ENCODE measurements at regions not wholly inside any gene's neighbourhood (a gene's known extent, or its start where the extent isn't known, plus 50 kb on each side); places are given as distances from the start of the nearest gene placed in this dataset.

DNA sequence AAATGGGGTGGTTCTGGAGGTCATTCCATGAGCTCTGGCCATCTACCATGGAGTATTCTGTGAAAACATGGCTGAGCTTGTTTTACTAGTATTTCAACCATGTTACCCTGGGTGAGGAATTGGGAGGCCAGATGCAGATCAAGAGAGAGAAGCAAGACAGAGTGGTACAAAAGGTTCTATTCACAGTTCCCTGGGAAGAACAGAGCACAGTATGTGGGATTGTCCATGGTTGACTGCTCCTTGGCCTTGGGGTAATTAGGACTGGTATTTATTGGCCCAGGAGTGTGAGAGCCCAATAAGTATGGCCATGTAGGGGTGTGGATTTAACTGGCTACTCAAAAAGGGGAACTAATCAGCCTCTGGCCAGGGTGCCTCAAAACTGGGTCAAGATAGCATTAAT is 239.7 kb upstream of the GATB start:
- TF ChIP-seq POLR2AphosphoS5 (IDR thresholded peaks at IDR 0.05; ENCODE audit: low read depth, low read length), result no peak
- no peak for TF ChIP-seq FOXP2 (optimal IDR thresholded peaks at IDR 0.05; ENCODE audit: borderline replicate concordance, extremely low read depth, extremely low read length, insufficient read depth)
- TF ChIP-seq, protein P1, sequence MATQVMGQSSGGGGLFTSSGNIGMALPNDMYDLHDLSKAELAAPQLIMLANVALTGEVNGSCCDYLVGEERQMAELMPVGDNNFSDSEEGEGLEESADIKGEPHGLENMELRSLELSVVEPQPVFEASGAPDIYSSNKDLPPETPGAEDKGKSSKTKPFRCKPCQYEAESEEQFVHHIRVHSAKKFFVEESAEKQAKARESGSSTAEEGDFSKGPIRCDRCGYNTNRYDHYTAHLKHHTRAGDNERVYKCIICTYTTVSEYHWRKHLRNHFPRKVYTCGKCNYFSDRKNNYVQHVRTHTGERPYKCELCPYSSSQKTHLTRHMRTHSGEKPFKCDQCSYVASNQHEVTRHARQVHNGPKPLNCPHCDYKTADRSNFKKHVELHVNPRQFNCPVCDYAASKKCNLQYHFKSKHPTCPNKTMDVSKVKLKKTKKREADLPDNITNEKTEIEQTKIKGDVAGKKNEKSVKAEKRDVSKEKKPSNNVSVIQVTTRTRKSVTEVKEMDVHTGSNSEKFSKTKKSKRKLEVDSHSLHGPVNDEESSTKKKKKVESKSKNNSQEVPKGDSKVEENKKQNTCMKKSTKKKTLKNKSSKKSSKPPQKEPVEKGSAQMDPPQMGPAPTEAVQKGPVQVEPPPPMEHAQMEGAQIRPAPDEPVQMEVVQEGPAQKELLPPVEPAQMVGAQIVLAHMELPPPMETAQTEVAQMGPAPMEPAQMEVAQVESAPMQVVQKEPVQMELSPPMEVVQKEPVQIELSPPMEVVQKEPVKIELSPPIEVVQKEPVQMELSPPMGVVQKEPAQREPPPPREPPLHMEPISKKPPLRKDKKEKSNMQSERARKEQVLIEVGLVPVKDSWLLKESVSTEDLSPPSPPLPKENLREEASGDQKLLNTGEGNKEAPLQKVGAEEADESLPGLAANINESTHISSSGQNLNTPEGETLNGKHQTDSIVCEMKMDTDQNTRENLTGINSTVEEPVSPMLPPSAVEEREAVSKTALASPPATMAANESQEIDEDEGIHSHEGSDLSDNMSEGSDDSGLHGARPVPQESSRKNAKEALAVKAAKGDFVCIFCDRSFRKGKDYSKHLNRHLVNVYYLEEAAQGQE (IDR thresholded peaks at IDR 0.05; ENCODE audit: insufficient read depth in 1 of 2, low read depth in 2 of 2, low read length in 2 of 2), result no peak
- no peak for TF ChIP-seq TAF1 (IDR thresholded peaks at IDR 0.05; ENCODE audit: borderline replicate concordance, insufficient read depth, low read length)
- TF ChIP-seq SIN3A (IDR thresholded peaks at IDR 0.05; ENCODE audit: borderline replicate concordance, insufficient read depth, low read length), result no peak

DNA sequence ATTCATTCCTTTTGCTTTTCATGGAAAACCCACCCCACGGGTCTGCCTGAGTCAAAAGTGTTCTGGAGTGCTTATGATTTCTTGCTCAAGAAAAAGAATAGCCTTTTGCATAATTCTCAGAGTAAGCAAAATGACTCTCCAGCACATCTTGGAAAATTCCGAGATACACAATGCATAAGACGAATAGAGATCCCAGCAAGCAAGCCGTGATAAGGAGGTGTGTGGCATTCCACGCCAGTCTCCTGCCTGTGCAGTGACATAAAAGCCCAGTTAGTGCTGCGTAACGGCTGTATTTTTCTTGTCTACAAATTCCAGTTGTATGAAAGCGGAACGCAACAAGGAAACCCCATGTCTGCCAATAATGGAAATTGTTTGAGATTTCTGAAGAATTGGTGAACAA is 237.9 kb upstream of the GATB start:
- TF ChIP-seq, protein P1 (IDR thresholded peaks at IDR 0.05; ENCODE audit: insufficient read depth in 1 of 2, low read depth in 2 of 2, low read length in 2 of 2), result no peak
- TF ChIP-seq TAF1 (IDR thresholded peaks at IDR 0.05; ENCODE audit: borderline replicate concordance, insufficient read depth, low read length) (no peak), FOXP2 (optimal IDR thresholded peaks at IDR 0.05; ENCODE audit: borderline replicate concordance, extremely low read depth, extremely low read length, insufficient read depth) (no peak), POLR2AphosphoS5 (IDR thresholded peaks at IDR 0.05; ENCODE audit: low read depth, low read length) (no peak), SIN3A (IDR thresholded peaks at IDR 0.05; ENCODE audit: borderline replicate concordance, insufficient read depth, low read length) (no peak)

DNA sequence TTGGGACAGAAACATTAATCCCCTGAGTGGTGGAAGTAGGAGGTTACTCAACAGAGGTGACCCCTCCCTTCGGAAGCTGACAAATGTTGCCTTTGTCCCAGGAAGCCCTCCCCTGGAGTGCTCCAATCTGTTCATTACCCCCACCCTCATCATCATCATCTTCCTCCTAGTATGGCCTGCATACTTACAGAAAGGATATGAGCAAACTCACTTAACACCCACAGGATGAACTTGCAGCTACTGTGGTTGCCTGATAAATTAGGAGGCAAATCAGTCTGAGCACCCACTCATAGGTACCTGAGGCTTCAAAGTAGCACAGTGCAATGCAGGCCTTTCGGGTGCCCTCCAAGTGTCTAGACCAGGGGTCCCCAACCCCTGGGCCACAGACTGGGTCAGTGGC is 236.7 kb upstream of the GATB start:
- TF ChIP-seq, protein P1 (IDR thresholded peaks at IDR 0.05; ENCODE audit: insufficient read depth in 1 of 2, low read depth in 2 of 2, low read length in 2 of 2), result no peak
- TF ChIP-seq TAF1 (IDR thresholded peaks at IDR 0.05; ENCODE audit: borderline replicate concordance, insufficient read depth, low read length) (no peak), SIN3A (IDR thresholded peaks at IDR 0.05; ENCODE audit: borderline replicate concordance, insufficient read depth, low read length) (no peak)

DNA sequence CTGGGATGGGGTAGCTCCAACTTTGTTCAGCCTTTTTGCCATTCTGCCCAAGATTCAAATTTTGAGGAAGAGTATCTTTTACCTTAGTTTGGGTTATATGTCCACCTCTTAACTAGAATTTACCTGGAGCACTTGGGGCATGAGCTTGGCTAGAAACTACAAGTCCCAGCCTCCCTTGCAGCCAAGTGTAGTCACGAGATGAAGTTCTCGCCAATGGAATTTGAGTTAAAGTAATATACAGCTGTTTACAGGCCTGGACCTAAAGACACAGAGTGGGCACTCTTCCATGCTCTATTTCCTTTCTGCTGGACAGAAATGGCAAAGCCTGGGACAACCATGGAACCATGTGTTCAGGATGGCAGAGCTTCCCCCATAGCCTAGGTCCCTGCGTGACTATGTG is 233.6 kb upstream of the GATB start:
- TF ChIP-seq, protein P1 (IDR thresholded peaks at IDR 0.05; ENCODE audit: insufficient read depth in 1 of 2, low read depth in 2 of 2, low read length in 2 of 2), result no peak
- no peak for TF ChIP-seq FOXP2 (optimal IDR thresholded peaks at IDR 0.05; ENCODE audit: borderline replicate concordance, extremely low read depth, extremely low read length, insufficient read depth)
- no peak for TF ChIP-seq POLR2AphosphoS5 (IDR thresholded peaks at IDR 0.05; ENCODE audit: low read depth, low read length)
- no peak for TF ChIP-seq SIN3A (IDR thresholded peaks at IDR 0.05; ENCODE audit: borderline replicate concordance, insufficient read depth, low read length)
- TF ChIP-seq TAF1 (IDR thresholded peaks at IDR 0.05; ENCODE audit: borderline replicate concordance, insufficient read depth, low read length), result no peak

DNA sequence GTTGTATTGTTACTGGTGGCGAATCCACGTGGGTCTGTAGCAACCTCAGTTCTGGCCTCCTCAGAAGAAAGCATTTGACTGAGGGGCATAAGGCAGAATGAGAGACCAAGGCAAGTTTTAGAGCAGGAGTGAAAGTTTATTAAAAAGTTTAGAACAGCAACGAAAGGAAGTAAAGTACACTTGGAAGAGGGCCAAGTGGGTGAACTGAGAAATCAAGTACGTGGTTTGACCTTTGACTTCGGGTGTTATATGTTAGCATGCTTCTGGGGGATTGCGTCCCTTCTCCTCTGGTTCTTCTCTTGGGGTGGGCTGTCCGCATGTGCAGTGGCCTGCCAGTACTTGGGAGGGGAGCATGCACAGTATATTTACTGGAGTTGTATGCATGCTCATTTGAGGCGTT is 232.7 kb upstream of the GATB start:
- TF ChIP-seq FOXP2 (optimal IDR thresholded peaks at IDR 0.05; ENCODE audit: borderline replicate concordance, extremely low read depth, extremely low read length, insufficient read depth), result no peak
- TF ChIP-seq POLR2AphosphoS5 (IDR thresholded peaks at IDR 0.05; ENCODE audit: low read depth, low read length), result no peak
- TF ChIP-seq TAF1 (IDR thresholded peaks at IDR 0.05; ENCODE audit: borderline replicate concordance, insufficient read depth, low read length), result no peak
- TF ChIP-seq, protein P1 (IDR thresholded peaks at IDR 0.05; ENCODE audit: insufficient read depth in 1 of 2, low read depth in 2 of 2, low read length in 2 of 2), result no peak
- TF ChIP-seq SIN3A (IDR thresholded peaks at IDR 0.05; ENCODE audit: borderline replicate concordance, insufficient read depth, low read length), result no peak

All from PFSK-1 (cell line).